ENCODE measurements at regions not wholly inside any gene's neighbourhood (a gene's known extent, or its start where the extent isn't known, plus 50 kb on each side); places are given as distances from the start of the nearest gene placed in this dataset.

- H3K4me3 ChIP-seq = no peak overlapping the region
- no peaks in the 10 kb centered on the region for H3K4me1 ChIP-seq
- H3K27me3 ChIP-seq = no peaks in the 10 kb centered on the region
- H3K27ac ChIP-seq (replicated peaks in 1 of 4) = no peak overlapping the region
- intact Hi-C loops (cut with DNase I) = no loop called here
- no peaks in the 10 kb centered on the region for H3K9me3 ChIP-seq
- DNase-seq (ENCODE audit: extremely low spot score) = no peak
- H3K36me3 ChIP-seq = no peaks in the 10 kb centered on the region
- TF ChIP-seq POLR2A (IDR thresholded peaks at IDR 0.05; ENCODE audit: low read depth) (no peak), EP300 (IDR thresholded peaks at IDR 0.05) (no peak), POLR2AphosphoS5 (IDR thresholded peaks at IDR 0.05) (no peak), CTCF (IDR thresholded peaks at IDR 0.05) (no peak)
These were observed 244.6 kb upstream of the RND3 start for GRCh38 chr2:150732064-150732463.

GRCh38 chr2:150729495-150729955, 242.1 kb upstream of the RND3 start:
- WGBS = 82% methylated on average over 4 of the region's 4 CpGs
- Histone ChIP-seq H3K4me1 (no peaks in the 10 kb centered on the region), H3K9me3 (peaks cover 0 to 5% (median 0%) of the 10 kb centered on the region in 4 donors), H3K36me3 (no peaks in the 10 kb centered on the region), H3K4me3 (no peak overlapping the region), H3K27ac (replicated peaks in 1 of 4) (no peak overlapping the region), H3K27me3 (no peaks in the 10 kb centered on the region)
- intact Hi-C loops (cut with DNase I) = no loop called here
- TF ChIP-seq POLR2A (IDR thresholded peaks at IDR 0.05; ENCODE audit: low read depth) = no peak
- no peak for DNase-seq (ENCODE audit: extremely low spot score)

- Histone ChIP-seq H3K27me3 (no peaks in the 10 kb centered on the region), H3K27ac (replicated peaks in 1 of 4) (no peak overlapping the region), H3K9me3 (no peaks in the 10 kb centered on the region), H3K4me3 (no peak overlapping the region), H3K4me1 (peaks cover 0 to 7% (median 0%) of the 10 kb centered on the region in 4 donors), H3K36me3 (no peaks in the 10 kb centered on the region)
- WGBS = 79% methylated on average over 1 of the region's 1 CpG
- TF ChIP-seq CTCF (IDR thresholded peaks at IDR 0.05) = no peak
- TF ChIP-seq POLR2A (IDR thresholded peaks at IDR 0.05; ENCODE audit: low read depth) = no peak
- no peak for TF ChIP-seq POLR2AphosphoS5 (IDR thresholded peaks at IDR 0.05)
- TF ChIP-seq EP300 (IDR thresholded peaks at IDR 0.05) = no peak
- intact Hi-C loops (cut with DNase I) = no loop called here
- DNase-seq (ENCODE audit: extremely low spot score) = no peak
These were observed 230.8 kb upstream of the RND3 start for GRCh38 chr2:150718280-150718679.

GRCh38 chr2:150716186-150716585, 228.7 kb upstream of the RND3 start:
- TF ChIP-seq POLR2AphosphoS5 (IDR thresholded peaks at IDR 0.05) (no peak), POLR2A (IDR thresholded peaks at IDR 0.05; ENCODE audit: low read depth) (no peak), CTCF (IDR thresholded peaks at IDR 0.05) (no peak), EP300 (IDR thresholded peaks at IDR 0.05) (no peak)
- Histone ChIP-seq H3K27me3 (no peaks in the 10 kb centered on the region), H3K4me1 (peaks cover 0 to 7% (median 0%) of the 10 kb centered on the region in 4 donors), H3K4me3 (no peak overlapping the region), H3K27ac (replicated peaks in 1 of 4) (no peak overlapping the region), H3K9me3 (no peaks in the 10 kb centered on the region), H3K36me3 (no peaks in the 10 kb centered on the region)
- intact Hi-C loops (cut with DNase I) = no loop called here
- 76% methylated on average over 1 of the region's 1 CpG for WGBS
- DNase-seq (ENCODE audit: extremely low spot score) = no peak

- no peak for DNase-seq (ENCODE audit: extremely low spot score)
- Histone ChIP-seq H3K4me3 (no peak overlapping the region), H3K4me1 (peaks cover 0 to 7% (median 0%) of the 10 kb centered on the region in 4 donors), H3K27me3 (no peaks in the 10 kb centered on the region), H3K27ac (replicated peaks in 1 of 4) (no peak overlapping the region), H3K9me3 (no peaks in the 10 kb centered on the region), H3K36me3 (no peaks in the 10 kb centered on the region)
- TF ChIP-seq POLR2A (IDR thresholded peaks at IDR 0.05; ENCODE audit: low read depth) = no peak
- TF ChIP-seq POLR2AphosphoS5 (IDR thresholded peaks at IDR 0.05) = no peak
- TF ChIP-seq CTCF (IDR thresholded peaks at IDR 0.05) = no peak
- TF ChIP-seq EP300 (IDR thresholded peaks at IDR 0.05) = no peak
- WGBS = 88% methylated on average over 4 of the region's 4 CpGs
- intact Hi-C loops (cut with DNase I) = no loop called here
These were observed 228.0 kb upstream of the RND3 start for GRCh38 chr2:150715501-150715900.

All from esophagus muscularis mucosa (tissue), 4 donors.